ENCODE measurements at regions not wholly inside any gene's neighbourhood (a gene's known extent, or its start where the extent isn't known, plus 50 kb on each side); places are given as distances from the start of the nearest gene placed in this dataset.

GRCh38 chr1:39136638-39137037 lies 67.9 kb upstream of the MACF1 start:
- no CpG with 5 or more reads among the region's 2 CpGs for WGBS (ENCODE audit: insufficient coverage)
- H3K36me3 ChIP-seq (replicated peaks in 1 of 2; ENCODE audit: control extremely low read depth in 1 of 2, control insufficient read depth in 1 of 2, extremely low read depth in 1 of 2, insufficient read depth in 2 of 2, low read length in 1 of 2), result no peaks in the 10 kb centered on the region
- H3K9me3 ChIP-seq (ENCODE audit: control extremely low read depth in 1 of 3, control insufficient read depth in 2 of 3, insufficient read depth in 1 of 3, low read length in 2 of 3), result no peaks in the 10 kb centered on the region
- H3K79me2 ChIP-seq (ENCODE audit: control insufficient read depth, insufficient read depth, low read length), result no peaks in the 10 kb centered on the region
- CTCF ChIA-PET, result interaction anchor here (0.8 to 1.2 kb wide), 2 partner anchors 46 to 55 kb away, joined by 3 to 4 read pairs; no protein-coding TSS in a partner anchor
- no peaks in the 10 kb centered on the region for H3K9me3 Mint-ChIP-seq (ENCODE audit: insufficient read depth)
- no peak overlapping the region for H3K27ac ChIP-seq (ENCODE audit: low read length in 2 of 2)
- H4K20me1 ChIP-seq (ENCODE audit: control insufficient read depth, insufficient read depth, low read length, poor library complexity, severe bottlenecking), result no peaks in the 10 kb centered on the region
- no peak overlapping the region for H3K4me3 Mint-ChIP-seq
- H3K27ac Mint-ChIP-seq, result no peak overlapping the region
- no peaks in the 10 kb centered on the region for H3K27me3 Mint-ChIP-seq
- no peak for TF ChIP-seq EZH2 (IDR thresholded peaks at IDR 0.05; ENCODE audit: borderline replicate concordance, insufficient read depth, low read depth, low read length, poor library complexity, severe bottlenecking)
- POLR2A ChIA-PET, result no interaction called here
- DNase-seq, result no peak
- ATAC-seq (ENCODE audit: low read depth), result no peak
- H3K4me2 ChIP-seq (replicated peaks; ENCODE audit: low read depth, low read length, poor library complexity, severe bottlenecking), result no peak overlapping the region
- no peak overlapping the region for H2AFZ ChIP-seq (ENCODE audit: insufficient read depth, low read depth, low read length, poor library complexity, severe bottlenecking)
- intact Hi-C loops (cut with micrococcal nuclease), result no loop called here
- H3K9ac ChIP-seq (ENCODE audit: low read length), result no peak overlapping the region
- no peaks in the 10 kb centered on the region for H3K4me1 Mint-ChIP-seq
- no peak overlapping the region for H3K4me3 ChIP-seq (ENCODE audit: control extremely low read depth in 1 of 5, extremely low read depth in 1 of 5, insufficient read depth in 1 of 5, low read depth in 2 of 5, low read length in 4 of 5)
- no peaks in the 10 kb centered on the region for H3K27me3 ChIP-seq (replicated peaks in 1 of 4; ENCODE audit: control extremely low read depth in 1 of 4, control insufficient read depth in 3 of 4, insufficient read depth in 4 of 4, low read length in 3 of 4)
- H3K4me1 ChIP-seq (ENCODE audit: control insufficient read depth in 2 of 2, insufficient read depth in 2 of 2, low read length in 2 of 2), result no peaks in the 10 kb centered on the region

DNA sequence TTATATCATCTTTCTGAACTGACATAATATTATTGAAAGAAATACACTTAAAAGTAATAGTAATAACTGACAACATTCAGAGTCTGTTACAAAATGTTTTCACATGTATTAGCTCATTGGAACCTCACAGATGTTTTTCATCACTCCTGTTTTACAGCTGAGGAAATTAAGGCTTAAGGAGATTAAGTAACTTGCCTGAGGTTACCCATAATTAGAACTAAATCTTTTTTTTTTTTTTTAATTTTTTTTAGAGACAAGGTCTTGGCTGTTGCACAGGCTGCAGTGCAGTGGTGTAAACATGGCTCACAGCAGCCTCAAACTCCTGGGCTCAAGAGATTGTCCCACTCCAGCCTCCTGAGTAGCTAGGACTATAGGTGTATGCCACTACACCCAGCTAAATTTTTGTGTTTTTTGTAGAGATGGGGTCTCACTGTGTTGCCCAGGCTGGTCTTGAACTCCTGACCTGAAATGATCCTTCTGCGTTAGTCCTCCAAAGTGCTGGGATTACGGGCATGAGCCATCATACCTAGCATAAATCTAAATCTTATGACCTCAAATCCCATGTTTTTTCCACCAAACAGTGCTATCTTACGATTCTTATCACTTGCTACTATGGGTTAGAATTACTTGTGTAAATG lies 64.7 kb upstream of the MACF1 start:
- Histone ChIP-seq H3K79me2 (ENCODE audit: control insufficient read depth, insufficient read depth, low read length) (no peaks in the 10 kb centered on the region), H3K9me3 (ENCODE audit: control extremely low read depth in 1 of 3, control insufficient read depth in 2 of 3, insufficient read depth in 1 of 3, low read length in 2 of 3) (no peaks in the 10 kb centered on the region), H4K20me1 (ENCODE audit: control insufficient read depth, insufficient read depth, low read length, poor library complexity, severe bottlenecking) (no peaks in the 10 kb centered on the region), H3K4me1 (ENCODE audit: control insufficient read depth in 2 of 2, insufficient read depth in 2 of 2, low read length in 2 of 2) (no peaks in the 10 kb centered on the region), H3K4me3 (ENCODE audit: control extremely low read depth in 1 of 5, extremely low read depth in 1 of 5, insufficient read depth in 1 of 5, low read depth in 2 of 5, low read length in 4 of 5) (no peak overlapping the region), H3K9ac (ENCODE audit: low read length) (no peak overlapping the region), H3K27me3 (replicated peaks in 1 of 4; ENCODE audit: control extremely low read depth in 1 of 4, control insufficient read depth in 3 of 4, insufficient read depth in 4 of 4, low read length in 3 of 4) (no peaks in the 10 kb centered on the region), H2AFZ (ENCODE audit: insufficient read depth, low read depth, low read length, poor library complexity, severe bottlenecking) (no peak overlapping the region), H3K27ac (ENCODE audit: low read length in 2 of 2) (no peak overlapping the region), H3K36me3 (replicated peaks in 1 of 2; ENCODE audit: control extremely low read depth in 1 of 2, control insufficient read depth in 1 of 2, extremely low read depth in 1 of 2, insufficient read depth in 2 of 2, low read length in 1 of 2) (no peaks in the 10 kb centered on the region), H3K4me2 (replicated peaks; ENCODE audit: low read depth, low read length, poor library complexity, severe bottlenecking) (no peak overlapping the region)
- H3K4me3 Mint-ChIP-seq, result no peak overlapping the region
- H3K9me3 Mint-ChIP-seq (ENCODE audit: insufficient read depth), result no peaks in the 10 kb centered on the region
- H3K27ac Mint-ChIP-seq, result no peak overlapping the region
- no peak for ATAC-seq (ENCODE audit: low read depth)
- WGBS (ENCODE audit: insufficient coverage), result 100% methylated on average over 2 of the region's 3 CpGs
- H3K27me3 Mint-ChIP-seq, result no peaks in the 10 kb centered on the region
- POLR2A ChIA-PET, result interaction anchor here (0.7 kb wide), 1 partner anchor 89 kb away, joined by 5 read pairs; no protein-coding TSS in a partner anchor
- H3K4me1 Mint-ChIP-seq, result no peaks in the 10 kb centered on the region
- CTCF ChIA-PET, result interaction anchor here (0.6 kb wide), 1 partner anchor 38 kb away, joined by 3 read pairs; no protein-coding TSS in a partner anchor
- TF ChIP-seq, protein P1, sequence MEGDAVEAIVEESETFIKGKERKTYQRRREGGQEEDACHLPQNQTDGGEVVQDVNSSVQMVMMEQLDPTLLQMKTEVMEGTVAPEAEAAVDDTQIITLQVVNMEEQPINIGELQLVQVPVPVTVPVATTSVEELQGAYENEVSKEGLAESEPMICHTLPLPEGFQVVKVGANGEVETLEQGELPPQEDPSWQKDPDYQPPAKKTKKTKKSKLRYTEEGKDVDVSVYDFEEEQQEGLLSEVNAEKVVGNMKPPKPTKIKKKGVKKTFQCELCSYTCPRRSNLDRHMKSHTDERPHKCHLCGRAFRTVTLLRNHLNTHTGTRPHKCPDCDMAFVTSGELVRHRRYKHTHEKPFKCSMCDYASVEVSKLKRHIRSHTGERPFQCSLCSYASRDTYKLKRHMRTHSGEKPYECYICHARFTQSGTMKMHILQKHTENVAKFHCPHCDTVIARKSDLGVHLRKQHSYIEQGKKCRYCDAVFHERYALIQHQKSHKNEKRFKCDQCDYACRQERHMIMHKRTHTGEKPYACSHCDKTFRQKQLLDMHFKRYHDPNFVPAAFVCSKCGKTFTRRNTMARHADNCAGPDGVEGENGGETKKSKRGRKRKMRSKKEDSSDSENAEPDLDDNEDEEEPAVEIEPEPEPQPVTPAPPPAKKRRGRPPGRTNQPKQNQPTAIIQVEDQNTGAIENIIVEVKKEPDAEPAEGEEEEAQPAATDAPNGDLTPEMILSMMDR (IDR thresholded peaks at IDR 0.05), result no peak
- TF ChIP-seq EZH2 (IDR thresholded peaks at IDR 0.05; ENCODE audit: borderline replicate concordance, insufficient read depth, low read depth, low read length, poor library complexity, severe bottlenecking), result no peak
- intact Hi-C loops (cut with micrococcal nuclease), result no loop called here
- no peak for DNase-seq

Data from B cell (primary cell).